HepG2 (cell line): ENCODE measurements at regions not wholly inside any gene's neighbourhood (a gene's known extent, or its start where the extent isn't known, plus 50 kb on each side); places are given as distances from the start of the nearest gene placed in this dataset.

ENCODE experiments used
- ARID2 ChIP-seq: sonication (generic); formaldehyde crosslinking; IDR thresholded peaks from 2 replicates; pipeline ENCODE4 v1.8.1; 2022; ENCODE audit warnings: mild to moderate bottlenecking, missing genetic modification reagents, borderline replicate concordance
- CTCF ChIP-seq: sonication (generic); formaldehyde crosslinking; IDR thresholded peaks from 2 replicates; pipeline ENCODE4 v1.5.0; 2020; ENCODE audit warnings: mild to moderate bottlenecking, missing genetic modification reagents, moderate library complexity
- FOXK1 ChIP-seq: sonication (generic); formaldehyde crosslinking; IDR thresholded peaks from 2 replicates; pipeline ENCODE4 v1.4.0; 2020; ENCODE audit warnings: low read depth, missing genetic modification reagents, borderline replicate concordance
- POLR2A ChIP-seq, 2 experiments: IDR thresholded peaks; 2 replicates each; pipeline ENCODE4 v1.6.1; 2011; ENCODE audit warnings: low read depth in 2 of 2, low read length in 2 of 2, mild to moderate bottlenecking in 1 of 2, moderate library complexity in 1 of 2; ENCODE audit not compliant: insufficient read depth in 1 of 2
- PTBP1 ChIP-seq: fragments of 200-400 bp; formaldehyde crosslinking; IDR thresholded peaks from 2 replicates; pipeline ENCODE4 v1.6.1; 2018; ENCODE audit warnings: low read length, low read depth; ENCODE audit not compliant: poor library complexity, severe bottlenecking
- RBM39 ChIP-seq: fragments of 200-400 bp; formaldehyde crosslinking; IDR thresholded peaks from one replicate; pipeline ENCODE4 v1.6.1; 2018; ENCODE audit warnings: antibody characterized with exemption, mild to moderate bottlenecking, low read depth, low read length; ENCODE audit not compliant: poor library complexity, severe bottlenecking
- TAF1 ChIP-seq: sonication (generic); formaldehyde crosslinking; IDR thresholded peaks from 2 replicates; pipeline ENCODE4 v1.4.0; 2020; ENCODE audit warnings: missing genetic modification reagents
- TCF7L2 ChIP-seq: IDR thresholded peaks from 2 replicates; pipeline ENCODE4 v1.6.1; 2011; ENCODE audit warnings: mild to moderate bottlenecking, low read depth, low read length, moderate library complexity
- ZNF407 ChIP-seq: sonication (generic); formaldehyde crosslinking; IDR thresholded peaks from one replicate; pipeline ENCODE4 v1.5.1; 2020; ENCODE audit warnings: mild to moderate bottlenecking, missing genetic modification reagents; ENCODE audit errors: not compliant biosample characterization

GRCh38 chr3:110234831-110235230, 836.8 kb upstream of the NECTIN3 start:
- TF ChIP-seq ZNF407 (no peak), CTCF (no peak), TAF1 (no peak), TCF7L2 (no peak), POLR2A (IDR thresholded peaks at IDR 0.05; ENCODE audit: insufficient read depth in 1 of 2, low read depth in 2 of 2, low read length in 2 of 2) (no peak), FOXK1 (CRISPR knock-in tag) (no peak), PTBP1 (no peak), ARID2 (CRISPR knock-in tag) (no peak), RBM39 (no peak)
